ENCODE measurements at regions not wholly inside any gene's neighbourhood (a gene's known extent, or its start where the extent isn't known, plus 50 kb on each side); places are given as distances from the start of the nearest gene placed in this dataset.

DNA sequence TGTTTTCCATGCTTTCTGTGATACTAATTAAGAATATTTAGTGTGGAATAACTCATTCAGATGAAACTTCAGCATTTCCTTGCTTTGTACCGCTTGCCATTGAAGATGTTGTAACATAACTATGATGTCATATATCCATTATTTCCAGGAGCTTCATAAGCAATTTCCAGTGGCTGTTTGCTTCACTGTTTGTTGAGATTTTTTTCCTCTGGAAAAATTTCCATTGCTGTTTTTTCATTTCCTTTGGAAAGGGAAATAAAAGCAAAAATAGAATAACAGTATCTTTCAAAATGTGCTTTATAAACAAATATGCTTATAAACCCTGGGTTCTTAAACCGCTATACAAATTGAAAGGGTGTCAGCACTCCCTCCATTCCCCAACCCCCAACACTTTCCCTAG, 319.6 kb upstream of the SEMA6D start:
- TF ChIP-seq, protein P1, sequence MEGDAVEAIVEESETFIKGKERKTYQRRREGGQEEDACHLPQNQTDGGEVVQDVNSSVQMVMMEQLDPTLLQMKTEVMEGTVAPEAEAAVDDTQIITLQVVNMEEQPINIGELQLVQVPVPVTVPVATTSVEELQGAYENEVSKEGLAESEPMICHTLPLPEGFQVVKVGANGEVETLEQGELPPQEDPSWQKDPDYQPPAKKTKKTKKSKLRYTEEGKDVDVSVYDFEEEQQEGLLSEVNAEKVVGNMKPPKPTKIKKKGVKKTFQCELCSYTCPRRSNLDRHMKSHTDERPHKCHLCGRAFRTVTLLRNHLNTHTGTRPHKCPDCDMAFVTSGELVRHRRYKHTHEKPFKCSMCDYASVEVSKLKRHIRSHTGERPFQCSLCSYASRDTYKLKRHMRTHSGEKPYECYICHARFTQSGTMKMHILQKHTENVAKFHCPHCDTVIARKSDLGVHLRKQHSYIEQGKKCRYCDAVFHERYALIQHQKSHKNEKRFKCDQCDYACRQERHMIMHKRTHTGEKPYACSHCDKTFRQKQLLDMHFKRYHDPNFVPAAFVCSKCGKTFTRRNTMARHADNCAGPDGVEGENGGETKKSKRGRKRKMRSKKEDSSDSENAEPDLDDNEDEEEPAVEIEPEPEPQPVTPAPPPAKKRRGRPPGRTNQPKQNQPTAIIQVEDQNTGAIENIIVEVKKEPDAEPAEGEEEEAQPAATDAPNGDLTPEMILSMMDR (IDR thresholded peaks at IDR 0.05; ENCODE audit: low read depth, low read length) = no peak
- no peak for DNase-seq (ENCODE audit: low read depth, low spot score)
- in situ Hi-C loops (cut with HindIII; ENCODE audit: low sequenced_read_pairs) = no loop called here
- no peak overlapping the region for H3K4me3 ChIP-seq (ENCODE audit: low read depth, low read length)

DNA sequence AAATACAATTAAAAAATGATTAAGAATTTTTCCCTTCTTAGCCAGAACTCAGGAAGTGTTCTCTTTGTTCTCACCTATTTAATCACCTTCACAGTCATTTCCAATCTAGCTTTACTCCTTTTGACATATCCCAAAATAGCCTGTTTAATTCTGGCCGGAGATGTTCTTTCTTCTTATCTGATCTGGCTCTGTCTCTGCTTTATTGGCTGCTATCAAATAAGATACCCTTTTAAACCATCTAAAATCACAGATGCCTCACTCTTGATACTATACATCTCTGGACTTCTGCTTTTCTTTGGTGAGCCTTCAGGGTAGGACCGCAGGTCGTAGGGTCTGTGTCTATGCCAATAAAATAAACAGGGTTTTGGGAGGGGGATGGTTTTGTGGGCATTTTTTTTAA, 319.2 kb upstream of the SEMA6D start:
- no peak for DNase-seq (ENCODE audit: low read depth, low spot score)
- H3K4me3 ChIP-seq (ENCODE audit: low read depth, low read length) = no peak overlapping the region
- TF ChIP-seq, protein P1 (IDR thresholded peaks at IDR 0.05; ENCODE audit: low read depth, low read length) = no peak
- in situ Hi-C loops (cut with HindIII; ENCODE audit: low sequenced_read_pairs) = no loop called here

DNA sequence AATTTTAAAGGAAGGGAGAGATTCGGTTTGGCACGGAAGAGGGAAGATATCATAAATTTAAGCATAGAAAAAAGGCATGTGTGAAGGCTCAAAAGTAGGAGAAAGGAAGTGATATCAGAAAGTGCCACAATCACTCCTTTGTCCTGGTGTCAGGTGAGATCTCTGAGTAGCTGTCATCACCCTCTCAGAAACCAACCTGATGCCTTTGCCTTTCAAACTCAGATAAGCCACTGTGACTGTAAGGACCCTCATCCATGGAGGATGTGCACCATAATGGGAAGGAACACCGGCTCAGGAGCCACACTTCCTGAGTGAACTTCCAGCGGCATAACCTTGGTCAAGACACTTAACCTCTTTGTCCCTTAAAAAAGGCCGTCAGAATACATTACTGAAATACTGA, 318.7 kb upstream of the SEMA6D start:
- in situ Hi-C loops (cut with HindIII; ENCODE audit: low sequenced_read_pairs) = no loop called here
- no peak overlapping the region for H3K4me3 ChIP-seq (ENCODE audit: low read depth, low read length)

DNA sequence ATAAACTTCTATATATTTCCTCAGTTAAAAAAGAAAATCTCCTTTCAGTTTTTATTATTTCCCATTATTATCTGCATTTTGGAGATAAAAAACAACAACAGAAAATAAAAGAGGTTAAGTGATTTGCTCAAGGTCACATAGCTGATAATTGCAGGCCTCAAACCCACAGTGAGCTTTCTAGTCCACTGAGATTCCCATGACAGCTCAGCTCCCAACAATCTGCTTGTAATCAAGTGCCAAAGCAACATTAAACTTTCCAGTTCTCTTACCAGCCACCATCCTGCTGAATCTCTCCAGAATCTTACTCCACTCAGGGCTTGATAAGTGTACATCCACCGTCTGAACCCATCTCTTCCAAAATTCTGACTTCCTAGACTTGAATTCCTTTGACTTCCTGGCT, 318.2 kb upstream of the SEMA6D start:
- no peak overlapping the region for H3K4me3 ChIP-seq (ENCODE audit: low read depth, low read length)
- no peak for DNase-seq (ENCODE audit: low read depth, low spot score)
- in situ Hi-C loops (cut with HindIII; ENCODE audit: low sequenced_read_pairs) = no loop called here
- TF ChIP-seq, protein P1 (IDR thresholded peaks at IDR 0.05; ENCODE audit: low read depth, low read length) = no peak

More for the DNA sequence above, 318.7 kb upstream of the SEMA6D start:
- TF ChIP-seq, protein P1 (IDR thresholded peaks at IDR 0.05; ENCODE audit: low read depth, low read length) = no peak
- no peak for DNase-seq (ENCODE audit: low read depth, low spot score)

DNA sequence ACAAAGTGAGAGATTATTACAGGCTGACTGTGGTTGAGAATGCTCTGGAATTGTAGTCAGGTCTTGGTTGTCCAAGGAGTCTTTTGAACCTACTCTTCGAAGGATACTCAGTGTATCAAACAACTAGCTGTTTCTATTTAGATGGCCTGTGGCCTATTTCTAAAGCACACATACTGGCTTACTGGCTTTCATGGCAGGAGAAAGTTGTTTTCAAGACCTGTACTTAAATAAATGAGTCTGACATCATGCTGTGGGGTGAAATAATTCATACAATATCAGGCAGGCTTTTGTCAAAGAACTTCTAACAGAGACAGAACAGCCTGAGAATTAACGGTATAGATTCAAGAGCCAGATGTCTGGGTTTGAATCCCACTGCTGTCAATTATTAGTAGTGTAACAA, 316.7 kb upstream of the SEMA6D start:
- no peak overlapping the region for H3K4me3 ChIP-seq (ENCODE audit: low read depth, low read length)
- in situ Hi-C loops (cut with HindIII; ENCODE audit: low sequenced_read_pairs) = no loop called here
- DNase-seq (ENCODE audit: low read depth, low spot score) = no peak
- TF ChIP-seq, protein P1 (IDR thresholded peaks at IDR 0.05; ENCODE audit: low read depth, low read length) = no peak

DNA sequence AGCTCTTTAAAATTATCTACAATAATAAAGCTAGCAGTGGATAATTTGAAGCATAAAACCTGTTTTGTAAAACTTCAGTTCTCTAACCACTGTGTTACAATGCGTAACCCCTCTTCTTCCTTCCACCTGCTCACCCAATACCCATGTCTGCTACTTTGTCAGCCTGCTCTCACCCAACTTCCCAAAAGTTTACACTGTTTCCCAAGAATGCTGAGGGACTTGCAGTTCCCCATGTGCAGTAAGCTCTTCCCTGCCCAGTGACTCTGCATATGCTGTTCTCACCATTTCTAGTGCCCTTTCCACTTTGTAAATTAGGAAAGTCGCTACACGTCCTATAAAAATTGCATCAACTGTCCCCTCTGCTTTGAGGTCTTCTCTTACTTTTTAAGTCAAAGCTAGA, 315.9 kb upstream of the SEMA6D start:
- TF ChIP-seq, protein P1 (IDR thresholded peaks at IDR 0.05; ENCODE audit: low read depth, low read length) = no peak
- in situ Hi-C loops (cut with HindIII; ENCODE audit: low sequenced_read_pairs) = no loop called here
- no peak for DNase-seq (ENCODE audit: low read depth, low spot score)
- H3K4me3 ChIP-seq (ENCODE audit: low read depth, low read length) = no peak overlapping the region

DNA sequence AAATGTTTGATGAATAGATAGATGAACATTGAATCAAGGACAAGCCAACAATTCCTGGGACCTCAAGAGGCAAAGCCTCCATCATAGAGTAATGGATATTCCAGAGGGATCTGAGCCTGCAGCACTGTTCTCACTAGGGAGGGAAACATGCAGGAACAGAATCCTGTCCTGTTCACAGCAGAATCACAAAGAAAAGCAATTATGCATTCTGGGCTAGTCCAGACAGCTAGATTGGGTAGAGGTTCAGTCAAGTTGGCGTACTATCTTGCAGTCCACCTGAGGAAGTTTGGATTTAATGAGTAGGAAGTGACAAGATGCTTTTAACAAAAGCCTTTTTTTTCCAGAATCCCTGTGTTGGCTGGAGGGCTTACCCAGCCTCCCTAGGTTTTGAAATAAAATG, 314.5 kb upstream of the SEMA6D start:
- H3K4me3 ChIP-seq (ENCODE audit: low read depth, low read length) = no peak overlapping the region
- in situ Hi-C loops (cut with HindIII; ENCODE audit: low sequenced_read_pairs) = no loop called here
- TF ChIP-seq, protein P1 (IDR thresholded peaks at IDR 0.05; ENCODE audit: low read depth, low read length) = no peak
- DNase-seq (ENCODE audit: low read depth, low spot score) = no peak
